Lower lobe of right lung (tissue), 2 donors: ENCODE measurements at regions not wholly inside any gene's neighbourhood (a gene's known extent, or its start where the extent isn't known, plus 50 kb on each side); places are given as distances from the start of the nearest gene placed in this dataset.
A peak's percentile ranks its signal among the peaks of the same experiment; 100 is the strongest.

Experiments used
- ATAC-seq, 2 donors: fragments of 200-7000 bp; cut with Tn5 transposase; one replicate each; pipeline ENCODE4 v1.9.1; 2020 to 2022; ENCODE audit warnings: mild to moderate bottlenecking in 2 of 2, moderate library complexity in 2 of 2
- DNase-seq: peaks from one replicate; pipeline ENCODE4 v3.0.0-alpha.2; 2020
- H3K27ac ChIP-seq: fragments of 200-600 bp; one replicate; pipeline ENCODE4 v1.8.0; 2022
- H3K27me3 ChIP-seq: fragments of 200-600 bp; one replicate; pipeline ENCODE4 v1.8.0; 2022; ENCODE audit warnings: low read depth
- H3K36me3 ChIP-seq: fragments of 200-600 bp; one replicate; pipeline ENCODE4 v1.8.0; 2022; ENCODE audit warnings: mild to moderate bottlenecking
- H3K4me1 ChIP-seq: fragments of 200-600 bp; one replicate; pipeline ENCODE4 v1.8.0; 2022
- H3K4me3 ChIP-seq: fragments of 200-600 bp; one replicate; pipeline ENCODE4 v1.8.0; 2022; ENCODE audit warnings: mild to moderate bottlenecking
- H3K9me3 ChIP-seq: fragments of 200-600 bp; one replicate; pipeline ENCODE4 v1.8.0; 2022
- intact Hi-C: fragments of 100-400 bp; cut with DNase I; formaldehyde crosslinking; loops from one replicate; pipeline ENCODE4 v1.11.0; 2022
- TF ChIP-seq, protein P1 (sequence below): fragments of 200-600 bp; IDR thresholded peaks from one replicate; pipeline ENCODE4 v1.8.0; 2022; ENCODE audit warnings: antibody characterized with exemption, mild to moderate bottlenecking
- donor health status: DM: no; HTN: yes; CAD: no; lungs with severe emphysema.

DNA sequence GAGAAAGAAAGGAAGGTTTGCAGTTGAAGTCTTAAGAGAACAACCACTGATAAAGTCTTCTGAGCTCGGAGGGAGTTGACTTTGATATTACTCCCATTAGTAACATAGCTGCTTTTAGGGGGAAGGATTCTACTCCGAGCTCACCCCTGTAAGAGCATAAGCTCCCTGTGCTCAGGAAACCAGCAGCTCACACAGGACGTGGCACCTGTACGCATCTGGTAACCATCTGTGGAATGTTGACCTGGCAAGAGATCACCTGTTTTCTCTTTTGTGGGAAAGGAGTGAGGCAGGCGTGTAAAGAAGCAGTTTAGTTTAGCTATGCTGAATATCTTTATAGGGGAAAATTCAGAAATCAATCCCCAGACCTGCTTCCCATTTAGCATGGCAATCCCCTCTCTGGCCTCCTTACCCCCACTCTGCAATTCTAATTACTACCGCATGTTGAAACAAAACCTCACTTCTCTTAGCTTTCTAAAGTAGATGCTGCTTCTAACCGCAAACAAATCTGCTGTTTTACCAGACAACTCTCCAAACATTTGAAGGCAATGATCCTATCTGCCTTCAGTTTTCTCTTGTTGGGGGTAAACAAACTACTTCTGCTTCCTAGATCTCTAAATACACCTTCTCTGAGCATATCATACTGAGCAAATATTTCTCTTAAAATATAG, 121.8 kb upstream of the KCNK1 start:
- no peaks in the 10 kb centered on the region for H3K36me3 ChIP-seq
- H3K4me1 ChIP-seq = no peaks in the 10 kb centered on the region
- no peak overlapping the region for H3K27ac ChIP-seq
- no peaks in the 10 kb centered on the region for H3K9me3 ChIP-seq
- intact Hi-C loops = no loop called here
- TF ChIP-seq, protein P1, sequence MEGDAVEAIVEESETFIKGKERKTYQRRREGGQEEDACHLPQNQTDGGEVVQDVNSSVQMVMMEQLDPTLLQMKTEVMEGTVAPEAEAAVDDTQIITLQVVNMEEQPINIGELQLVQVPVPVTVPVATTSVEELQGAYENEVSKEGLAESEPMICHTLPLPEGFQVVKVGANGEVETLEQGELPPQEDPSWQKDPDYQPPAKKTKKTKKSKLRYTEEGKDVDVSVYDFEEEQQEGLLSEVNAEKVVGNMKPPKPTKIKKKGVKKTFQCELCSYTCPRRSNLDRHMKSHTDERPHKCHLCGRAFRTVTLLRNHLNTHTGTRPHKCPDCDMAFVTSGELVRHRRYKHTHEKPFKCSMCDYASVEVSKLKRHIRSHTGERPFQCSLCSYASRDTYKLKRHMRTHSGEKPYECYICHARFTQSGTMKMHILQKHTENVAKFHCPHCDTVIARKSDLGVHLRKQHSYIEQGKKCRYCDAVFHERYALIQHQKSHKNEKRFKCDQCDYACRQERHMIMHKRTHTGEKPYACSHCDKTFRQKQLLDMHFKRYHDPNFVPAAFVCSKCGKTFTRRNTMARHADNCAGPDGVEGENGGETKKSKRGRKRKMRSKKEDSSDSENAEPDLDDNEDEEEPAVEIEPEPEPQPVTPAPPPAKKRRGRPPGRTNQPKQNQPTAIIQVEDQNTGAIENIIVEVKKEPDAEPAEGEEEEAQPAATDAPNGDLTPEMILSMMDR = no peak
- no peak overlapping the region for H3K4me3 ChIP-seq
- ATAC-seq = no peak
- H3K27me3 ChIP-seq = no peaks in the 10 kb centered on the region
- DNase-seq = no peak

DNA sequence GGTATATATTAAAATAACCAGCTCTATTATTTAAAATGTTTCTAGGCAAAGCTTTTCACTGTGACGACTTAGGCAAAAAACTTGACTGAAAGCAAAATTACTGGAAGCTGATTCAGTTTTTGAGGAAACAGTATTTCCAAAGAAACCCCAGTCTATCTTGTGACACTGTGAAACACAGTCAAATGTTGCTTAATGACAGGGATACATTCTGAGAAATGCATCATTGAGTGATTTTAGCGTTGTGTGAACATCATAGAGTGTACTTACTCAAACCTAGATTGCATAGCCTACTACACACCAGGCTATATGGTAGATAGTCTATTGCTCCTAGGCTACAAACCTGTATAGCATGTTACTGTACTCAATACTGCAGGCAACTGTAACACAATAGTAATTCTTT, 116.9 kb upstream of the KCNK1 start:
- DNase-seq = no peak
- peak in 1 of 2 donors; percentile 40 for ATAC-seq
- intact Hi-C loops = no loop called here
- no peaks in the 10 kb centered on the region for H3K9me3 ChIP-seq
- no peak overlapping the region for H3K27ac ChIP-seq
- H3K4me3 ChIP-seq = no peak overlapping the region
- H3K4me1 ChIP-seq = no peaks in the 10 kb centered on the region
- H3K27me3 ChIP-seq = peaks cover 3% of the 10 kb centered on the region
- TF ChIP-seq, protein P1 = no peak
- no peaks in the 10 kb centered on the region for H3K36me3 ChIP-seq

DNA sequence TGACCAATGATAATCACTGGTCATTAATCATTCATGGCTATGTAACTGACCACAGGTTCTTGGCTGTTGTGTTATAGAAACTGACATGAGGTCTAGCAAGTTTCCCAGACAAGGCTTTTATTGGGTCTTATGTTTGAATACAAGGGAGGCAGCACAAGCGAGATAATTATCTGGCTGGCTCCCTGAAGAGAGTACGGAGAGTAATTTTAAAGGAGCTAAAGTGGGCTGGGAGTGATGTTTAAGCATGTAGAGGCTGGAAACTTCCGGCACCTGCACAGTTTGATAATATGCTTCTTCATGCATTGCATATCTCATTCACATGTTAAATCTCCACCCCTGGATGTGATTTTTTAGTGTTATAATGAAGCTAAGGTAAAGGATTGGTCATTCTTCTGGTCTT, 116.2 kb upstream of the KCNK1 start:
- no peak overlapping the region for H3K4me3 ChIP-seq
- TF ChIP-seq, protein P1 = no peak
- no peak for ATAC-seq
- no peak overlapping the region for H3K27ac ChIP-seq
- intact Hi-C loops = no loop called here
- H3K9me3 ChIP-seq = no peaks in the 10 kb centered on the region
- H3K4me1 ChIP-seq = no peaks in the 10 kb centered on the region
- no peaks in the 10 kb centered on the region for H3K36me3 ChIP-seq
- DNase-seq = no peak
- H3K27me3 ChIP-seq = peaks cover 3% of the 10 kb centered on the region

DNA sequence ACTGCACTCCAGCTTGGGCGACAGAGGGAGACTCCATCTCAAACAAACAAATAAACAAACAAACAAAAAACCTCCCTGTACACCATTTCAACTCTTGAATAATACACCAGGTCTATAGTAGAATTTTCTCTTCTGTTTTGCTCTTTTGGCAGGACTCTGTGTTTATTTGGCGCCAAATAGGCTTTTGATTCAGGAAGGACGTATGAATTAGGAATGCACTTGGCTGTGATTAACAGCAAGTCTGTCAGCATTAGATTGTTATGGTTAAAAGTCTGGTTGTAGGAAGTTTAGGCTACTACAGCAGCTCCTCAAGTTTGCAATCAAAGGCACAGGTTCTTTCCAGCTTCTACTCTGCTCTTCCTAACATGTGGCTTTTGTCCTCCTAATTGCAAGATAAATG, 113.8 kb upstream of the KCNK1 start:
- DNase-seq (no peak), ATAC-seq (no peak)
- Histone ChIP-seq H3K4me1 (no peaks in the 10 kb centered on the region), H3K27me3 (peaks cover 3% of the 10 kb centered on the region), H3K9me3 (no peaks in the 10 kb centered on the region), H3K36me3 (no peaks in the 10 kb centered on the region), H3K4me3 (no peak overlapping the region), H3K27ac (no peak overlapping the region)
- intact Hi-C loops = no loop called here
- TF ChIP-seq, protein P1 = no peak

DNA sequence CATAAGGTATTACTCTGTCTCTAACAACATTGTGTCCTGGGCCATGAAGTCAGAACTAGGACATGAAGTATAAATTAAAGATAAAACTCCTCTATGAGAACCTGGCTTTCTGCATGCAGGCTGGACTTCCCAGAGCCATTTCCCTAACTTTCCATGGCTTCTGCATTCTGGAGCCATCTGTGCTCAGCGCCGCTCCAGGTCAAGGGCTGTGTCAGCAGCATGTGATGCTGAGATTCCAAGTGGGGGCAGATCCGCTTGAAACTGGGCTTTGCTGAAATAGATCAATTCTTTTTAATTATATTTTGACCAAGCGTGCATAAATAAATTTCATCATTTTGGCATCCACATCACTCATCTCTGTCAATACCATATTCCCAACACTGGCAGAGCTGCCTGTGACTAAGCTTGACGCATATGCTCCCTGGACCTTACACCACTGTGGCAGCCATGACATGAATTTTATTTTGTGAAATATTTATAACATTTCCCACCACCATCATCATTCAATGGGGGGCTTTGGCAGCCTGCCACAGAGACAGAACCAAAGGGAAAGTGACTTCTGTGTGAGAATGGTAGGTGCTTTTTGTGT, 110.4 kb upstream of the KCNK1 start:
- ATAC-seq (no peak), DNase-seq (no peak)
- no peak overlapping the region for H3K4me3 ChIP-seq
- H3K36me3 ChIP-seq = no peaks in the 10 kb centered on the region
- H3K27me3 ChIP-seq = peaks cover 3% of the 10 kb centered on the region
- TF ChIP-seq, protein P1 = no peak
- intact Hi-C loops = no loop called here
- H3K9me3 ChIP-seq = no peaks in the 10 kb centered on the region
- H3K4me1 ChIP-seq = no peaks in the 10 kb centered on the region
- no peak overlapping the region for H3K27ac ChIP-seq
